Muscle of leg (tissue), 3 donors: ENCODE measurements at regions not wholly inside any gene's neighbourhood (a gene's known extent, or its start where the extent isn't known, plus 50 kb on each side); places are given as distances from the start of the nearest gene placed in this dataset.
A peak's percentile ranks its signal among the peaks of the same experiment; 100 is the strongest.

Experiments
- DNase-seq: peaks from one replicate; pipeline ENCODE4 v3.0.0; 2013
- H3K27ac ChIP-seq: one replicate; pipeline ENCODE4 v1.5.1; 2013; ENCODE audit warnings: mild to moderate bottlenecking, low read length, control low read depth
- H3K27me3 ChIP-seq: one replicate; pipeline ENCODE4 v1.6.1; 2013; ENCODE audit warnings: low read length; ENCODE audit not compliant: control insufficient read depth, insufficient read depth
- H3K36me3 ChIP-seq: one replicate; pipeline ENCODE4 v1.6.1; 2013; ENCODE audit warnings: low read length; ENCODE audit not compliant: control insufficient read depth, insufficient read depth
- H3K4me1 ChIP-seq: one replicate; pipeline ENCODE4 v1.6.1; 2013; ENCODE audit warnings: low read length; ENCODE audit not compliant: control insufficient read depth, insufficient read depth
- H3K4me3 ChIP-seq: one replicate; pipeline ENCODE4 v1.5.1; 2013; ENCODE audit warnings: low read length, control low read depth
- H3K9me3 ChIP-seq: replicated peaks from 2 replicates; pipeline ENCODE4 v1.6.1; 2013; ENCODE audit warnings: low read depth, low read length; ENCODE audit not compliant: control insufficient read depth
- WGBS: methylation state at CpG from one replicate; pipeline ENCODE4 v1.1.5; 2013; ENCODE audit warnings: missing lambda C conversion rate; ENCODE audit not compliant: insufficient coverage; 5-methylcytosine and 5-hydroxymethylcytosine counted together

DNA sequence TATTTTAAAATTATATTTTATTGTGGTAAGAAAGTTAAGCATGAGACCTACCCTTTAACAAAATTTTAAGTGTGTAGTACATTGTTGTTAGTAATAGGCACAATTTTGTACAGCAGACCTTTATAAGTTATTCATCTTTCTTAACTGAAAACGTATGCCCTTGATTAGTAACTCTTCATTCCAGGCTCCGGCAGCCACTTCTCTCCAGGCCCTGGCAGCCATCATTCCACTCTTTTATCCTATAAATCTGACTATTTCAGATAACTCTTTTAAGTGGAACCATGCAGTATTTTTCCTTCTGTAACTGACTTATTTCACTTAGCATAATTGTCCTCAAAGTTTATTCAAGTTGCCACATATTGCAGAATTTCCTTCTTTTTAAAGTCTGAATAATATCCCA lies 348.2 kb downstream of the CDH11 start:
- Histone ChIP-seq H3K4me1 (no peaks in the 10 kb centered on the region), H3K9me3 (no peaks in the 10 kb centered on the region), H3K27ac (no peak overlapping the region), H3K36me3 (no peaks in the 10 kb centered on the region), H3K27me3 (no peaks in the 10 kb centered on the region), H3K4me3 (no peak overlapping the region)
- WGBS = 70% methylated on average over 2 of the region's 2 CpGs
- no peak for DNase-seq

GRCh38 chr16:64773184-64773583 lies 348.7 kb downstream of the CDH11 start:
- WGBS = no CpG with 5 or more reads among the region's 3 CpGs
- Histone ChIP-seq H3K36me3 (no peaks in the 10 kb centered on the region), H3K27me3 (no peaks in the 10 kb centered on the region), H3K9me3 (no peaks in the 10 kb centered on the region), H3K4me1 (no peaks in the 10 kb centered on the region), H3K27ac (no peak overlapping the region), H3K4me3 (no peak overlapping the region)
- no peak for DNase-seq

- no peak for DNase-seq
- H3K9me3 ChIP-seq = no peaks in the 10 kb centered on the region
- 97% methylated on average over 10 of the region's 13 CpGs for WGBS
- no peaks in the 10 kb centered on the region for H3K4me1 ChIP-seq
- H3K27me3 ChIP-seq = no peaks in the 10 kb centered on the region
- no peak overlapping the region for H3K27ac ChIP-seq
- H3K4me3 ChIP-seq = no peak overlapping the region
- H3K36me3 ChIP-seq = no peaks in the 10 kb centered on the region
Measured at GRCh38 chr16:64771273-64771672, 350.6 kb downstream of the CDH11 start.

DNA sequence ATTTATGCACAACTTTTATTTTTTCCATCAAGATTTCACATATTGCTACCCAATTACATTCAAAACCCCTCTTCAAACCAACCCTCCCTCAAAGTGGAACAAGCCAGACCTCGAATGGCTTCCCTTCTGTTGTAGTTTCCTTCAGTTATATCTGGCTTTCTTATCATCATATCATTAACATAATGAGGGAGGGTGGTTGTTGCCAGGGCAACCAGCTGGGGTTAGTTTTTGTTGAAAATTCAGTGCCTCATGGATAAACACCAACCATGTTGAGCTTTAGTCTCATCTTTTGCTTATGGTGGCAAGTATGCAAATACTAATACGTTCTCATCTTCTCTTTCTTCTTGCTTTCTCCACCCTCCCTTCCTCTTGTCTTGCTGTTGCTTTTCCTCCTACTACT lies 359.7 kb downstream of the CDH11 start:
- no CpG with 5 or more reads among the region's 2 CpGs for WGBS
- Histone ChIP-seq H3K4me3 (no peak overlapping the region), H3K27me3 (no peaks in the 10 kb centered on the region), H3K36me3 (no peaks in the 10 kb centered on the region), H3K9me3 (no peaks in the 10 kb centered on the region), H3K4me1 (no peaks in the 10 kb centered on the region), H3K27ac (no peak overlapping the region)
- no peak for DNase-seq

DNA sequence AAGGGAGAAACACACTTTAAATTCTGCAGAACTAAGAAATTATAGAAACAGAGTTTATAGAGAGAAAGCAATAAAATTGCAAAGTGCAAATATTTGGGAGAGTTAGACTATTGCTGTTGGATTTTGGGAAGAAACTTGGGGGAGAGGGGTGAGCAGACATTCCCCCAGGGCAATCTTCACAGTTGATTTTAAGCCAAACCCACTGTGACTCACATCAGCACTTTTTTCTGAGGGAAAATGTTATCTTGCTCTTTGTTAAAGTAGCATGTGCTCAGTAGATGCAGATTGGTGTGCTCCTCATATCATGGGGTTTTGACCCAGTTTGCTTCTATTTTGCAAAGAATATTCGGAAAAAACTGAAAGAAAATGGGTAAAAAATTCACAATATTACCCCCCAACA lies 367.6 kb downstream of the CDH11 start:
- Histone ChIP-seq H3K4me3 (no peak overlapping the region), H3K36me3 (no peaks in the 10 kb centered on the region), H3K4me1 (no peaks in the 10 kb centered on the region), H3K27me3 (no peaks in the 10 kb centered on the region), H3K27ac (no peak overlapping the region), H3K9me3 (no peaks in the 10 kb centered on the region)
- no CpG with 5 or more reads among the region's 1 CpG for WGBS
- DNase-seq = no peak

- no peaks in the 10 kb centered on the region for H3K4me1 ChIP-seq
- H3K27ac ChIP-seq = no peak overlapping the region
- H3K36me3 ChIP-seq = no peaks in the 10 kb centered on the region
- DNase-seq = peak; percentile 36
- H3K4me3 ChIP-seq = no peak overlapping the region
- no peaks in the 10 kb centered on the region for H3K9me3 ChIP-seq
- no peaks in the 10 kb centered on the region for H3K27me3 ChIP-seq
Measured at GRCh38 chr16:64751906-64752305, 370.0 kb downstream of the CDH11 start.

DNA sequence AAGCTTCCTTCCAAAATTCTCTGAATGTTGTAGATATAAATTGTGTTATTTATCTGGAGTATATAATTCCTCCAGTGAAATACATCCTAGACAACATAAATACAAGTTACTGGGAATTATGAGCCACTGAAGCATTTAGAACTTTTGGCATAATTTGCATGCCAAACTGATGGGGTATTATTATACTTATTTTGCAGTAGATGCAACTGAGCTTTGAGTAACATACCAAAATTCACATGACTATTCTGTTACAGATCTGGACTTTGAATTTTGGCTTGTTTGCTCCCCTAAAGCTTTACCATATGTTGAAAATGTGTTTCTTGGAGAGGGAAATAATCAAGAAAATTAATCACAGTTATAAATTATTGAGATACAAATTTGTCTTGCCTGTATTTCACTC lies 372.5 kb downstream of the CDH11 start:
- Histone ChIP-seq H3K36me3 (no peaks in the 10 kb centered on the region), H3K27ac (no peak overlapping the region), H3K27me3 (no peaks in the 10 kb centered on the region), H3K4me1 (no peaks in the 10 kb centered on the region), H3K9me3 (no peaks in the 10 kb centered on the region), H3K4me3 (no peak overlapping the region)
- DNase-seq = peak; percentile 37

GRCh38 chr16:64745258-64745930 lies 376.5 kb downstream of the CDH11 start:
- no peaks in the 10 kb centered on the region for H3K9me3 ChIP-seq
- H3K4me1 ChIP-seq = no peaks in the 10 kb centered on the region
- H3K36me3 ChIP-seq = no peaks in the 10 kb centered on the region
- H3K27ac ChIP-seq = no peak overlapping the region
- peak; percentile 80 for DNase-seq
- H3K27me3 ChIP-seq = no peaks in the 10 kb centered on the region
- WGBS = 21% methylated on average over 3 of the region's 4 CpGs
- no peak overlapping the region for H3K4me3 ChIP-seq

DNA sequence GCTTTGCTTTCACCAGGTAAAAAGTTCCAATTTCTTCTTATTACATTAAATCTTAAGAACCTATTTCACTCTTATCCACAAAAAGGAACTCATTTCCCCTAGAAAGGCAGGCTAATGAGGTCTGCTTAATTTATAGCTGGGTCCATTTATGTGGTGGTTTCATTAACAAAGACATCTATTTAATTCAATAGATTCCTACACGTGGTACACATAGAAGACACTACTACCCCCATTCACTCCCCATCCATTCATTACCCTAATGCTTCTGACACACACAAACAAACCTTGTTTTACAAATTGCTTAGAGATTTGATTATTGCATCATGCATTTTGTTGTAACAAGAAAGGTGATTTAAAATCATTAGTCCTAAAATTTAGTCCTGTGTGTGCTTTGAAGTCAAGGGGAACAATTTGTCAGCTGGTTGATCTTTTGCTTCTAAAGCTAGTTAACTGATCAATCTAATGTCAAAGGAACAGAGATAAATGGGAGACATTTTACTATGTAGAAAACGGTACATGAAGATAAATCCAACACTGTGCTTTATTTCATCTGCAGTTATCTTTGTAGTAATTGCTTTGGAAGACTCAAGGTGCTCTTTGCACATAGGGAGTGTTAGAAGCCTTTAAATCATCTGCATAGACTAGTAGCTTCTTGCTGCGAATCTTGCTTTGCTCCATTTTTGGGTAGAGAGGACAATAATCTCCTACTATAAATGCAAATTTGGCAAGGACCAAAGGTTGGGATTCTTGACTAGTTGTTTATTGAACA lies 379.2 kb downstream of the CDH11 start:
- no peak for DNase-seq
- Histone ChIP-seq H3K4me1 (no peaks in the 10 kb centered on the region), H3K27me3 (no peaks in the 10 kb centered on the region), H3K9me3 (no peaks in the 10 kb centered on the region), H3K36me3 (no peaks in the 10 kb centered on the region), H3K4me3 (no peak overlapping the region), H3K27ac (no peak overlapping the region)
- no CpG with 5 or more reads among the region's 3 CpGs for WGBS

DNA sequence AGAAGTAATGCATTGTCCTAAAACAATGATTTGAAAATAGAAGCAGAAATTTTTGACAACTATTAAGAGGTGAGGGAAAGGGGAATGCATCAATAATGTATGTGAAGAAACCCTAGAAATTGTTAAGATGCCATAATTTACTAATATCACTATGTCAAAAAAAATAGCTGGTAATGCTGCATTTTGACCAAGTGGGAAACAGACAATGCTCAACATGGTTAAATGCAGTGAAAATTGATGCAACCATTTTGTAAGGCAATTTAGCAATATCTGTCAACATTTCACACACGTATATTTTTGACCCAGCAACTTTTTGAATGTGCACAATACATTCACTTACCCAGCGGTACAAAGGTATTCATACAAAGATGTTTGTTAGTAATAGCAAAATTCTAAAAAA lies 381.6 kb downstream of the CDH11 start:
- Histone ChIP-seq H3K4me3 (no peak overlapping the region), H3K27me3 (no peaks in the 10 kb centered on the region), H3K9me3 (no peaks in the 10 kb centered on the region), H3K4me1 (no peaks in the 10 kb centered on the region), H3K36me3 (no peaks in the 10 kb centered on the region), H3K27ac (no peak overlapping the region)
- DNase-seq = no peak
- no CpG with 5 or more reads among the region's 2 CpGs for WGBS
